ENCODE measurements at regions not wholly inside any gene's neighbourhood (a gene's known extent, or its start where the extent isn't known, plus 50 kb on each side); places are given as distances from the start of the nearest gene placed in this dataset.

- Histone ChIP-seq H3K36me3 (ENCODE audit: control insufficient read depth in 4 of 4, insufficient read depth in 4 of 4, low read length in 4 of 4) (no peaks in the 10 kb centered on the region), H3K9me3 (ENCODE audit: control insufficient read depth in 4 of 4, insufficient read depth in 3 of 4, low read length in 3 of 4) (no peaks in the 10 kb centered on the region), H3K4me3 (no peak overlapping the region), H3K9ac (ENCODE audit: insufficient read depth in 1 of 2, low read length in 2 of 2) (no peak overlapping the region), H3K4me1 (ENCODE audit: control insufficient read depth in 5 of 5, insufficient read depth in 5 of 5, low read length in 5 of 5) (peaks cover 0 to 3% (median 0%) of the 10 kb centered on the region in 5 donors), H3K27me3 (ENCODE audit: control insufficient read depth in 3 of 3, insufficient read depth in 3 of 3, low read length in 2 of 3) (no peaks in the 10 kb centered on the region), H3K27ac (ENCODE audit: low read depth in 1 of 2, low read length in 1 of 2) (no peak overlapping the region)
- WGBS, 2 donors, result 97 to 99% methylated on average over 7 of the region's 7 CpGs
- ATAC-seq (ENCODE audit: insufficient read depth, low FRiP score), result no peak
- DNase-seq, result no peak
- no peak for TF ChIP-seq CTCF (IDR thresholded peaks at IDR 0.05; ENCODE audit: control extremely low read depth, extremely low read depth)
Observed at GRCh38 chr6:22680950-22681349, 111.6 kb downstream of the HDGFL1 start.

- no peak for DNase-seq
- ATAC-seq (ENCODE audit: insufficient read depth, low FRiP score), result no peak
- Histone ChIP-seq H3K4me1 (ENCODE audit: control insufficient read depth in 5 of 5, insufficient read depth in 5 of 5, low read length in 5 of 5) (peaks cover 0 to 3% (median 0%) of the 10 kb centered on the region in 5 donors), H3K36me3 (ENCODE audit: control insufficient read depth in 4 of 4, insufficient read depth in 4 of 4, low read length in 4 of 4) (no peaks in the 10 kb centered on the region), H3K4me3 (no peak overlapping the region), H3K9ac (ENCODE audit: insufficient read depth in 1 of 2, low read length in 2 of 2) (no peak overlapping the region), H3K27ac (ENCODE audit: low read depth in 1 of 2, low read length in 1 of 2) (no peak overlapping the region), H3K9me3 (ENCODE audit: control insufficient read depth in 4 of 4, insufficient read depth in 3 of 4, low read length in 3 of 4) (no peaks in the 10 kb centered on the region), H3K27me3 (ENCODE audit: control insufficient read depth in 3 of 3, insufficient read depth in 3 of 3, low read length in 2 of 3) (no peaks in the 10 kb centered on the region)
- 88 to 92% methylated on average over 3 of the region's 3 CpGs for WGBS, 2 donors
- no peak for TF ChIP-seq CTCF (IDR thresholded peaks at IDR 0.05; ENCODE audit: control extremely low read depth, extremely low read depth)
Observed at GRCh38 chr6:22681761-22682160, 112.4 kb downstream of the HDGFL1 start.

- ATAC-seq (ENCODE audit: insufficient read depth, low FRiP score) (no peak), DNase-seq (no peak)
- Histone ChIP-seq H3K27ac (ENCODE audit: low read depth in 1 of 2, low read length in 1 of 2) (no peak overlapping the region), H3K9me3 (ENCODE audit: control insufficient read depth in 4 of 4, insufficient read depth in 3 of 4, low read length in 3 of 4) (no peaks in the 10 kb centered on the region), H3K9ac (ENCODE audit: insufficient read depth in 1 of 2, low read length in 2 of 2) (no peak overlapping the region), H3K4me3 (no peak overlapping the region), H3K27me3 (ENCODE audit: control insufficient read depth in 3 of 3, insufficient read depth in 3 of 3, low read length in 2 of 3) (no peaks in the 10 kb centered on the region), H3K4me1 (ENCODE audit: control insufficient read depth in 5 of 5, insufficient read depth in 5 of 5, low read length in 5 of 5) (peaks cover 0 to 3% (median 0%) of the 10 kb centered on the region in 5 donors), H3K36me3 (ENCODE audit: control insufficient read depth in 4 of 4, insufficient read depth in 4 of 4, low read length in 4 of 4) (no peaks in the 10 kb centered on the region)
- WGBS, 2 donors, result 70 to 78% methylated on average over 6 of the region's 6 CpGs
- TF ChIP-seq CTCF (IDR thresholded peaks at IDR 0.05; ENCODE audit: control extremely low read depth, extremely low read depth), result no peak
Observed at GRCh38 chr6:22682979-22683378, 113.6 kb downstream of the HDGFL1 start.

GRCh38 chr6:22690446-22690845 is 121.1 kb downstream of the HDGFL1 start:
- H3K27ac ChIP-seq (ENCODE audit: low read depth in 1 of 2, low read length in 1 of 2), result no peak overlapping the region
- no peaks in the 10 kb centered on the region for H3K4me1 ChIP-seq (ENCODE audit: control insufficient read depth in 5 of 5, insufficient read depth in 5 of 5, low read length in 5 of 5)
- no peak for TF ChIP-seq CTCF (IDR thresholded peaks at IDR 0.05; ENCODE audit: control extremely low read depth, extremely low read depth)
- no peak overlapping the region for H3K4me3 ChIP-seq
- no peaks in the 10 kb centered on the region for H3K27me3 ChIP-seq (ENCODE audit: control insufficient read depth in 3 of 3, insufficient read depth in 3 of 3, low read length in 2 of 3)
- H3K9ac ChIP-seq (ENCODE audit: insufficient read depth in 1 of 2, low read length in 2 of 2), result no peak overlapping the region
- no peak for DNase-seq
- ATAC-seq (ENCODE audit: insufficient read depth, low FRiP score), result no peak
- H3K9me3 ChIP-seq (ENCODE audit: control insufficient read depth in 4 of 4, insufficient read depth in 3 of 4, low read length in 3 of 4), result no peaks in the 10 kb centered on the region
- no peaks in the 10 kb centered on the region for H3K36me3 ChIP-seq (ENCODE audit: control insufficient read depth in 4 of 4, insufficient read depth in 4 of 4, low read length in 4 of 4)
- 96 to 98% methylated on average over 2 of the region's 2 CpGs for WGBS, 2 donors

Data from lung (tissue), 11 donors.